ENCODE measurements at regions not wholly inside any gene's neighbourhood (a gene's known extent, or its start where the extent isn't known, plus 50 kb on each side); places are given as distances from the start of the nearest gene placed in this dataset.

- TF ChIP-seq CTCF (IDR thresholded peaks at IDR 0.05) = no peak
- TF ChIP-seq POLR2A (IDR thresholded peaks at IDR 0.05) = no peak
These were observed 60.3 kb downstream of the DIPK2A start for GRCh38 chr3:144031938-144032337.
